HEK293 (cell line): ENCODE measurements at regions not wholly inside any gene's neighbourhood (a gene's known extent, or its start where the extent isn't known, plus 50 kb on each side); places are given as distances from the start of the nearest gene placed in this dataset.

ENCODE experiments used
- CTCF ChIA-PET: fragments of 350-600 bp; formaldehyde crosslinking; extraction: SDS; loops from one replicate; lab custom pipeline; 2021; ENCODE audit warnings: antibody characterized with exemption; lab: Yijun Ruan, JAX
- POLR2A ChIA-PET: fragments of 300-600 bp; formaldehyde crosslinking; extraction: SDS; loops from one replicate; lab custom pipeline; 2020; ENCODE audit warnings: antibody characterized with exemption, inconsistent platforms; lab: Yijun Ruan, JAX
- H3K27ac ChIP-seq: fragments of 200-500 bp; sonication (Bioruptor generic); 2 replicates; pipeline ENCODE4 v1.5.1; 2014; ENCODE audit warnings: low read depth, low read length, control low read depth, inconsistent platforms; ENCODE audit errors: extremely low read depth
- H3K36me3 ChIP-seq, 2 experiments: fragments of 200-500 bp in 1 of 2; sonication (Bioruptor generic) in 1 of 2; 1 replicate in 1 of 2; 2 replicates in 1 of 2; pipeline ENCODE4 v1.5.1; 2014 to 2017; ENCODE audit warnings: inconsistent platforms in 2 of 2, low read length in 2 of 2; ENCODE audit not compliant: control insufficient read depth in 2 of 2, insufficient read depth in 1 of 2
- H3K4me1 ChIP-seq: fragments of 200-500 bp; sonication (Bioruptor generic); 2 replicates; pipeline ENCODE4 v1.5.1; 2014; ENCODE audit warnings: mild to moderate bottlenecking, low read length, inconsistent platforms; ENCODE audit not compliant: control insufficient read depth, insufficient read depth
- H3K4me3 ChIP-seq: 2 replicates; pipeline ENCODE4 v1.5.1; 2011; ENCODE audit warnings: low read depth, mild to moderate bottlenecking, control low read depth, low read length, moderate library complexity
- H3K9me3 ChIP-seq: fragments of 200-500 bp; sonication (Bioruptor generic); 2 replicates; pipeline ENCODE4 v1.5.1; 2014; ENCODE audit warnings: low read depth, low read length, inconsistent platforms; ENCODE audit not compliant: control insufficient read depth, insufficient read depth
- BCL6B ChIP-seq: fragments of 450-650 bp; formaldehyde crosslinking; IDR thresholded peaks from 2 replicates; pipeline ENCODE4 v1.5.1; 2017; ENCODE audit warnings: missing biosample characterization, missing genetic modification characterization
- HOXA7 ChIP-seq: sonication (generic); formaldehyde crosslinking; IDR thresholded peaks from 2 replicates; pipeline ENCODE4 v1.8.1; 2022; ENCODE audit warnings: missing genetic modification reagents, borderline replicate concordance
- HOXC10 ChIP-seq: sonication (generic); formaldehyde crosslinking; IDR thresholded peaks from 2 replicates; pipeline ENCODE4 v1.8.1; 2023; ENCODE audit warnings: mild to moderate bottlenecking, missing genetic modification reagents
- HOXD13 ChIP-seq: sonication (generic); formaldehyde crosslinking; IDR thresholded peaks from 2 replicates; pipeline ENCODE4 v1.8.0; 2022; ENCODE audit warnings: missing genetic modification reagents, borderline replicate concordance
- IKZF3 ChIP-seq: fragments of 450-650 bp; IDR thresholded peaks from 2 replicates; pipeline ENCODE4 v1.5.0; 2018; ENCODE audit warnings: missing biosample characterization, mild to moderate bottlenecking, missing genetic modification characterization, moderate library complexity
- KLF1 ChIP-seq: fragments of 450-650 bp; formaldehyde crosslinking; IDR thresholded peaks from 2 replicates; pipeline ENCODE4 v1.5.1; 2016; ENCODE audit warnings: missing biosample characterization, missing genetic modification characterization
- PRDM6 ChIP-seq: fragments of 450-650 bp; formaldehyde crosslinking; IDR thresholded peaks from 2 replicates; pipeline ENCODE4 v1.5.1; 2017; ENCODE audit warnings: missing biosample characterization, missing genetic modification characterization
- RBAK ChIP-seq: fragments of 450-650 bp; formaldehyde crosslinking; IDR thresholded peaks from 2 replicates; pipeline ENCODE4 v1.5.1; 2016; ENCODE audit warnings: missing biosample characterization, missing genetic modification characterization
- ZNF112 ChIP-seq: fragments of 450-650 bp; formaldehyde crosslinking; IDR thresholded peaks from 2 replicates; pipeline ENCODE4 v1.5.0; 2017; ENCODE audit warnings: missing biosample characterization, missing genetic modification characterization
- ZNF184 ChIP-seq: fragments of 450-650 bp; IDR thresholded peaks from 2 replicates; pipeline ENCODE4 v1.5.1; 2018; ENCODE audit warnings: missing biosample characterization, mild to moderate bottlenecking, missing genetic modification characterization
- ZNF24 ChIP-seq: fragments of 450-650 bp; formaldehyde crosslinking; IDR thresholded peaks from 2 replicates; pipeline ENCODE4 v1.5.1; 2016; ENCODE audit warnings: missing biosample characterization, missing genetic modification characterization
- ZNF248 ChIP-seq: fragments of 450-650 bp; formaldehyde crosslinking; IDR thresholded peaks from 2 replicates; pipeline ENCODE4 v1.5.1; 2017; ENCODE audit warnings: missing biosample characterization, missing genetic modification characterization
- ZNF354C ChIP-seq: fragments of 450-650 bp; formaldehyde crosslinking; IDR thresholded peaks from 2 replicates; pipeline ENCODE4 v1.5.1; 2016; ENCODE audit warnings: missing biosample characterization, missing genetic modification characterization, low read depth, borderline replicate concordance
- ZNF449 ChIP-seq: fragments of 450-650 bp; formaldehyde crosslinking; IDR thresholded peaks from 2 replicates; pipeline ENCODE4 v1.5.1; 2017; ENCODE audit warnings: missing biosample characterization, mild to moderate bottlenecking, missing genetic modification characterization, moderate library complexity
- ZNF501 ChIP-seq: fragments of 450-650 bp; formaldehyde crosslinking; IDR thresholded peaks from 2 replicates; pipeline ENCODE4 v1.5.1; 2016; ENCODE audit warnings: missing biosample characterization, missing genetic modification characterization
- ZNF560 ChIP-seq: fragments of 450-650 bp; formaldehyde crosslinking; IDR thresholded peaks from 2 replicates; pipeline ENCODE4 v1.5.1; 2017; ENCODE audit warnings: missing biosample characterization, missing genetic modification characterization, borderline replicate concordance
- ZNF621 ChIP-seq: fragments of 450-650 bp; formaldehyde crosslinking; IDR thresholded peaks from 2 replicates; pipeline ENCODE4 v1.5.1; 2017; ENCODE audit warnings: missing biosample characterization, missing genetic modification characterization
- ZNF626 ChIP-seq: fragments of 450-650 bp; sonication (Bioruptor Pico); formaldehyde crosslinking; IDR thresholded peaks from 2 replicates; pipeline ENCODE4 v1.5.1; 2018; ENCODE audit warnings: missing biosample characterization, missing genetic modification characterization, inconsistent platforms
- ZNF707 ChIP-seq: fragments of 450-650 bp; formaldehyde crosslinking; IDR thresholded peaks from 2 replicates; pipeline ENCODE4 v1.5.1; 2016; ENCODE audit warnings: missing biosample characterization, missing genetic modification characterization
- ZSCAN23 ChIP-seq: fragments of 450-650 bp; formaldehyde crosslinking; IDR thresholded peaks from 2 replicates; pipeline ENCODE4 v1.5.1; 2016; ENCODE audit warnings: missing biosample characterization, missing genetic modification characterization
- ZSCAN4 ChIP-seq: fragments of 450-650 bp; formaldehyde crosslinking; IDR thresholded peaks from 2 replicates; pipeline ENCODE4 v1.5.1; 2017; ENCODE audit warnings: missing biosample characterization, missing genetic modification characterization
- TF ChIP-seq, protein P1 (sequence below): fragments of 450-650 bp; formaldehyde crosslinking; IDR thresholded peaks from 2 replicates; pipeline ENCODE4 v1.5.1; 2016; ENCODE audit warnings: missing biosample characterization, missing genetic modification characterization

GRCh38 chr17:79434215-79434614 is 176.6 kb downstream of the RBFOX3 start:
- POLR2A ChIA-PET, result no interaction called here
- Histone ChIP-seq H3K4me1 (no peaks in the 10 kb centered on the region), H3K9me3 (no peaks in the 10 kb centered on the region), H3K36me3 (no peaks in the 10 kb centered on the region), H3K27ac (no peak overlapping the region), H3K4me3 (no peak overlapping the region)
- CTCF ChIA-PET, result no interaction called here
- TF ChIP-seq HOXA7 (CRISPR knock-in tag), result no peak
- peak; percentile 86 for TF ChIP-seq RBAK (tag by site-specific recombination)

- TF ChIP-seq HOXD13 (CRISPR knock-in tag) (no peak), ZNF24 (tag by site-specific recombination) (no peak), ZNF621 (tag by site-specific recombination) (no peak), ZNF501 (tag by site-specific recombination) (no peak), ZNF626 (tag by site-specific recombination) (no peak), KLF1 (peak; percentile 61), ZSCAN23 (tag by site-specific recombination) (no peak), ZNF354C (tag by site-specific recombination) (no peak)
- TF ChIP-seq, all 188 proteins: peak for 1
- CTCF ChIA-PET, result interaction anchor here (1.1 kb wide), 1 partner anchor 33 kb away, joined by 3 read pairs; no protein-coding TSS in a partner anchor
- no peak overlapping the region for H3K4me3 ChIP-seq
- no peaks in the 10 kb centered on the region for H3K9me3 ChIP-seq
- no peak overlapping the region for H3K27ac ChIP-seq
- POLR2A ChIA-PET, result no interaction called here
- no peaks in the 10 kb centered on the region for H3K4me1 ChIP-seq
- H3K36me3 ChIP-seq, result no peaks in the 10 kb centered on the region
These were observed 177.5 kb downstream of the RBFOX3 start for GRCh38 chr17:79433379-79433778.

DNA sequence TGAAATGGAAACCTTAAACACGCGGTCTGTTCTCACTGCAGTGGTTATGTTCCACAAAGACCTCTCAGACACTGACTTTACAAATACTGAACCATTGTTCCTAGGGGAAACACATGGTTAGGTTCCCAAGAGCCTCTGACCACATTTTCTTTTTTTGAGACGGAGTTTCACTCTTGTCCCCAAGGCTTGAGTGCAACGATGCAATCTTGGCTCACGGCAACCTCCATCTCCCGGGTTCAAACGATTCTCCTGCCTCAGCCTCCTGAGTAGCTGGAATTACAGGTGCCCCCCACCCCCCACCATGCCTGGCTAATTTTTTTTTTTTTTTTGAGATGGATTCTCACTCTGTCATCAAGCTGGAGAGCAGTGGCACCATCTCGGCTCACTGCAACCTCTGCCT is 179.7 kb downstream of the RBFOX3 start:
- Histone ChIP-seq H3K27ac (no peak overlapping the region), H3K4me3 (no peak overlapping the region)
- no peak for TF ChIP-seq PRDM6
- no peak for TF ChIP-seq ZNF560
- TF ChIP-seq, all 188 proteins: peak for 0
- H3K4me1 ChIP-seq, result no peaks in the 10 kb centered on the region
- ChIA-PET POLR2A (no interaction called here), CTCF (no interaction called here)
- H3K36me3 ChIP-seq, result no peaks in the 10 kb centered on the region
- H3K9me3 ChIP-seq, result no peaks in the 10 kb centered on the region

GRCh38 chr17:79429864-79430494 is 180.9 kb downstream of the RBFOX3 start:
- POLR2A ChIA-PET, result no interaction called here
- TF ChIP-seq ZNF707, result no peak
- no peak for TF ChIP-seq ZNF449 (tag by site-specific recombination)
- no peak for TF ChIP-seq BCL6B
- TF ChIP-seq, protein P1, sequence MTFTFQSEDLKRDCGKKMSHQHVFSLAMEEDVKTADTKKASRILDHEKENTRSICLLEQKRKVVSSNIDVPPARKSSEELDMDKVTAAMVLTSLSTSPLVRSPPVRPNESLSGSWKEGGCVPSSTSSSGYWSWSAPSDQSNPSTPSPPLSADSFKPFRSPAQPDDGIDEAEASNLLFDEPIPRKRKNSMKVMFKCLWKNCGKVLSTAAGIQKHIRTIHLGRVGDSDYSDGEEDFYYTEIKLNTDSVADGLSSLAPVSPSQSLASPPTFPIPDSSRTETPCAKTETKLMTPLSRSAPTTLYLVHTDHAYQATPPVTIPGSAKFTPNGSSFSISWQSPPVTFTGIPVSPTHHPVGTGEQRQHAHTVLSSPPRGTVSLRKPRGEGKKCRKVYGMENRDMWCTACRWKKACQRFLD (tag by site-specific recombination), result no peak
- TF ChIP-seq IKZF3 (tag by site-specific recombination), result no peak
- TF ChIP-seq ZNF248 (tag by site-specific recombination), result no peak
- no peak for TF ChIP-seq ZSCAN4 (tag by site-specific recombination)
- no peak for TF ChIP-seq ZNF184
- no peak for TF ChIP-seq HOXC10 (CRISPR knock-in tag)
- no peak for TF ChIP-seq ZNF112 (tag by site-specific recombination)

More at GRCh38 chr17:79429864-79430494, 180.9 kb downstream of the RBFOX3 start:
- Histone ChIP-seq H3K4me3 (no peak overlapping the region), H3K9me3 (no peaks in the 10 kb centered on the region), H3K27ac (no peak overlapping the region), H3K4me1 (no peaks in the 10 kb centered on the region), H3K36me3 (no peaks in the 10 kb centered on the region)
- CTCF ChIA-PET, result no interaction called here
